ENCODE measurements at regions not wholly inside any gene's neighbourhood (a gene's known extent, or its start where the extent isn't known, plus 50 kb on each side); places are given as distances from the start of the nearest gene placed in this dataset.

DNA sequence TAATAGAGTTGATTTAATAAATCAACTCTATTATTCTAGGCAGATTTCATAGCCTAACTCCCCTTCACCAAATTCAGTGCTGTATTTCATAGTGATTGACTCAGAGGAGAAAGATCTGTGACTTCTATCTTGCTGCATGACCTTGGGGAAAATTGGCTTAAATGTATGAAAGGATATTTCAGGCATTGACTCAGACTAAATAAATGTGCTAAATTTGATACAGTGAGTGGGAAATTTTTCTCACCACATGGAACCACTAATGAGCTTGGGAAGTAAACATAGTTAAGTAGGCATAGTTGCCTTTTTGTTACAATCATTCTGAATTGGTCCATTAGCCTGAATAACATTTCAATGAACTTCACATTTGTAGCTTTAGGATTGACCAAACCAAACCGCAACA, 89.0 kb upstream of the PRPS1L1 start:
- no peak overlapping the region for H3K4me3 ChIP-seq (ENCODE audit: low read depth, low read length, poor library complexity, severe bottlenecking)
- no peak for DNase-seq (ENCODE audit: low spot score)
- ChIA-PET CTCF (ENCODE audit: unreplicated experiment) (no interaction called here), POLR2A (interaction anchor here (0.6 kb wide), 2 partner anchors 77 to 125 kb away, joined by 3 read pairs; no protein-coding TSS in a partner anchor)
- intact Hi-C loops (cut with micrococcal nuclease; ENCODE audit: unreplicated experiment): no loop called here
- H3K27ac ChIP-seq (ENCODE audit: low read depth, low read length, poor library complexity, severe bottlenecking): no peak overlapping the region
- TF ChIP-seq, protein P1, sequence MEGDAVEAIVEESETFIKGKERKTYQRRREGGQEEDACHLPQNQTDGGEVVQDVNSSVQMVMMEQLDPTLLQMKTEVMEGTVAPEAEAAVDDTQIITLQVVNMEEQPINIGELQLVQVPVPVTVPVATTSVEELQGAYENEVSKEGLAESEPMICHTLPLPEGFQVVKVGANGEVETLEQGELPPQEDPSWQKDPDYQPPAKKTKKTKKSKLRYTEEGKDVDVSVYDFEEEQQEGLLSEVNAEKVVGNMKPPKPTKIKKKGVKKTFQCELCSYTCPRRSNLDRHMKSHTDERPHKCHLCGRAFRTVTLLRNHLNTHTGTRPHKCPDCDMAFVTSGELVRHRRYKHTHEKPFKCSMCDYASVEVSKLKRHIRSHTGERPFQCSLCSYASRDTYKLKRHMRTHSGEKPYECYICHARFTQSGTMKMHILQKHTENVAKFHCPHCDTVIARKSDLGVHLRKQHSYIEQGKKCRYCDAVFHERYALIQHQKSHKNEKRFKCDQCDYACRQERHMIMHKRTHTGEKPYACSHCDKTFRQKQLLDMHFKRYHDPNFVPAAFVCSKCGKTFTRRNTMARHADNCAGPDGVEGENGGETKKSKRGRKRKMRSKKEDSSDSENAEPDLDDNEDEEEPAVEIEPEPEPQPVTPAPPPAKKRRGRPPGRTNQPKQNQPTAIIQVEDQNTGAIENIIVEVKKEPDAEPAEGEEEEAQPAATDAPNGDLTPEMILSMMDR (conservative IDR thresholded peaks at IDR 0.05; ENCODE audit: low read length): no peak
- no peak for TF ChIP-seq EZH2phosphoT487 (IDR thresholded peaks at IDR 0.05; ENCODE audit: borderline replicate concordance, low read depth, low read length)
- no peaks in the 10 kb centered on the region for H4K20me1 ChIP-seq (ENCODE audit: insufficient read depth, low read length)
- H3K4me1 ChIP-seq (ENCODE audit: insufficient read depth, low read length, poor library complexity, severe bottlenecking): no peaks in the 10 kb centered on the region
- no peak overlapping the region for H2AFZ ChIP-seq (ENCODE audit: low read length)
- H3K36me3 ChIP-seq (ENCODE audit: insufficient read depth, low read length): no peaks in the 10 kb centered on the region
- BruUV-seq (replicated peaks): no TSS peak
- H3K4me2 ChIP-seq (ENCODE audit: low read length): no peak overlapping the region
- no peaks in the 10 kb centered on the region for H3K79me2 ChIP-seq (ENCODE audit: insufficient read depth, low read depth, low read length)
- H3K9me2 ChIP-seq (ENCODE audit: insufficient read depth, low read length): no peaks in the 10 kb centered on the region
- H3K9me3 ChIP-seq (ENCODE audit: low read length): no peaks in the 10 kb centered on the region

DNA sequence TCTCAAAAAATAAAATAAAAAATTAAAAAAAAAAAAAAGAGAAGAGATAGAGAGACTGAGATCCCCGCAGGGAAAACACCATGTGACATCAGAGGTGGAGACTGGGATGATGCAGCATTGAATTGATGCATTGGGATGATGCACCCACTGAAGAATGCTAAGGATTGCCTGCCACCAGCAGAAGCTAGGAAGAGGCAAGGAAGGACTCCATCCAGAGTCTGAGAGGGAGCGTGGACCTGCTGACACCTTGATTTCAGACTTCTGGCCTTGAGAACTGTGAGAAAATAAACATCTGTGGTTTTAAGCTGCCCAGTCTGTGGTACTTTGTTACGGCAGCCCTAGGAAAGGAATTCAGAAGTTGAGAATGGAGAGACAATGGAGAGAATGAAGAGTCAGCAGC, 89.8 kb upstream of the PRPS1L1 start:
- Histone ChIP-seq H3K4me3 (ENCODE audit: low read depth, low read length, poor library complexity, severe bottlenecking) (no peak overlapping the region), H3K9me2 (ENCODE audit: insufficient read depth, low read length) (no peaks in the 10 kb centered on the region), H2AFZ (ENCODE audit: low read length) (no peak overlapping the region), H3K4me1 (ENCODE audit: insufficient read depth, low read length, poor library complexity, severe bottlenecking) (no peaks in the 10 kb centered on the region), H3K4me2 (ENCODE audit: low read length) (no peak overlapping the region), H3K36me3 (ENCODE audit: insufficient read depth, low read length) (no peaks in the 10 kb centered on the region), H3K79me2 (ENCODE audit: insufficient read depth, low read depth, low read length) (no peaks in the 10 kb centered on the region), H3K9me3 (ENCODE audit: low read length) (no peaks in the 10 kb centered on the region), H4K20me1 (ENCODE audit: insufficient read depth, low read length) (no peaks in the 10 kb centered on the region), H3K27ac (ENCODE audit: low read depth, low read length, poor library complexity, severe bottlenecking) (no peak overlapping the region)
- intact Hi-C loops (cut with micrococcal nuclease; ENCODE audit: unreplicated experiment): no loop called here
- TF ChIP-seq, protein P1 (conservative IDR thresholded peaks at IDR 0.05; ENCODE audit: low read length): no peak
- TF ChIP-seq EZH2phosphoT487 (IDR thresholded peaks at IDR 0.05; ENCODE audit: borderline replicate concordance, low read depth, low read length): no peak
- ChIA-PET CTCF (ENCODE audit: unreplicated experiment) (no interaction called here), POLR2A (no interaction called here)
- no TSS peak for BruUV-seq (replicated peaks)
- DNase-seq (ENCODE audit: low spot score): no peak

DNA sequence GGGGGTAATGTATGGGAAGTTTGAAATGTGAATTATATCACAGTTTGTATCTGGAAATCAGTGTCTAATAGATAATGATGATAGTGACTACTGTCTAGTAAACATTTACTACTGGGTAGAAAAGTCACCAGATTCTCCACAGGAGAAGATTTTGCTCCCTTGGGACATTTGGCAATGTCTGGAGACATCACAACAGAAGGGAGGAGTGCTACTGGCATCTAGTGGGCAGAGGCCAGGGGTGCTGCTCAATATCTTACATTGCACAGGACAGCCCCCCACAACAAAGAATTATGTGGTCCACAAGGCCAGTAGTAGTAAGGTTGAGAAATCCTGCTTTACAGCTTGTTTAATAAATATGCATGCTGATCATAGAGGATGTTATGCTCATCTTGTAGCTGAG, 92.3 kb upstream of the PRPS1L1 start:
- CTCF ChIA-PET (ENCODE audit: unreplicated experiment): no interaction called here
- intact Hi-C loops (cut with micrococcal nuclease; ENCODE audit: unreplicated experiment): no loop called here
- no TSS peak for BruUV-seq (replicated peaks)

More for the DNA sequence above, 92.3 kb upstream of the PRPS1L1 start:
- no peak for DNase-seq (ENCODE audit: low spot score)
- Histone ChIP-seq H3K4me2 (ENCODE audit: low read length) (no peak overlapping the region), H3K4me3 (ENCODE audit: low read depth, low read length, poor library complexity, severe bottlenecking) (no peak overlapping the region), H3K27ac (ENCODE audit: low read depth, low read length, poor library complexity, severe bottlenecking) (no peak overlapping the region), H3K9me3 (ENCODE audit: low read length) (no peaks in the 10 kb centered on the region), H3K36me3 (ENCODE audit: insufficient read depth, low read length) (no peaks in the 10 kb centered on the region), H3K9me2 (ENCODE audit: insufficient read depth, low read length) (no peaks in the 10 kb centered on the region), H3K4me1 (ENCODE audit: insufficient read depth, low read length, poor library complexity, severe bottlenecking) (no peaks in the 10 kb centered on the region), H4K20me1 (ENCODE audit: insufficient read depth, low read length) (no peaks in the 10 kb centered on the region), H3K79me2 (ENCODE audit: insufficient read depth, low read depth, low read length) (no peaks in the 10 kb centered on the region), H2AFZ (ENCODE audit: low read length) (no peak overlapping the region)
- POLR2A ChIA-PET: interaction anchor here (0.6 kb wide), 1 partner anchor 50 kb away, joined by 3 read pairs; no protein-coding TSS in a partner anchor
- TF ChIP-seq, protein P1 (conservative IDR thresholded peaks at IDR 0.05; ENCODE audit: low read length): no peak
- TF ChIP-seq EZH2phosphoT487 (IDR thresholded peaks at IDR 0.05; ENCODE audit: borderline replicate concordance, low read depth, low read length): no peak
